WTC11 (cell line): ENCODE measurements at regions not wholly inside any gene's neighbourhood (a gene's known extent, or its start where the extent isn't known, plus 50 kb on each side); places are given as distances from the start of the nearest gene placed in this dataset.

Experiments
- ATAC-seq: fragments of 200-7000 bp; cut with Tn5 transposase; 2 replicates; pipeline ENCODE4 v1.10.0; 2021; ENCODE audit warnings: mild to moderate bottlenecking, moderate library complexity
- CTCF ChIA-PET: fragments of 300-600 bp; sonication (Branson Sonifier 250); formaldehyde crosslinking; loops from one replicate; lab custom pipeline; 2021; ENCODE audit warnings: antibody characterized with exemption; lab: Charles Lee
- POLR2A ChIA-PET: fragments of 350-600 bp; sonication (Branson Sonifier 250); formaldehyde crosslinking; loops from one replicate; lab custom pipeline; 2021; ENCODE audit warnings: antibody characterized with exemption; lab: Charles Lee
- DNase-seq: peaks from one replicate; pipeline ENCODE4 v3.0.0; 2021; ENCODE audit warnings: low spot score
- H3K27ac Mint-ChIP-seq: 2 replicates; pipeline ENCODE4 v1.8.0; 2021; ENCODE audit warnings: mixed read lengths
- H3K27me3 Mint-ChIP-seq: 2 replicates; pipeline ENCODE4 v1.8.0; 2021; ENCODE audit warnings: low read depth, mild to moderate bottlenecking, moderate library complexity, mixed read lengths
- H3K36me3 Mint-ChIP-seq: 2 replicates; pipeline ENCODE4 v1.8.0; 2021; ENCODE audit warnings: mixed read lengths
- H3K4me1 Mint-ChIP-seq: 2 replicates; pipeline ENCODE4 v1.8.0; 2022; ENCODE audit warnings: mixed read lengths
- H3K4me3 Mint-ChIP-seq: 2 replicates; pipeline ENCODE4 v1.8.0; 2021; ENCODE audit warnings: mild to moderate bottlenecking, moderate library complexity, mixed read lengths
- H3K9me3 Mint-ChIP-seq: 2 replicates; pipeline ENCODE4 v1.8.0; 2021; ENCODE audit warnings: mixed read lengths
- ATF1 ChIP-seq: sonication (generic); formaldehyde crosslinking; IDR thresholded peaks from 2 replicates; pipeline ENCODE4 v1.8.1; 2023; ENCODE audit warnings: mild to moderate bottlenecking, moderate library complexity, missing genetic modification reagents
- NFE2L1 ChIP-seq: sonication (generic); formaldehyde crosslinking; IDR thresholded peaks from 2 replicates; pipeline ENCODE4 v1.8.1; 2023; ENCODE audit warnings: missing genetic modification reagents
- RELA ChIP-seq: sonication (generic); formaldehyde crosslinking; IDR thresholded peaks from 2 replicates; pipeline ENCODE4 v1.8.1; 2022; ENCODE audit warnings: missing genetic modification reagents, mild to moderate bottlenecking, borderline replicate concordance
- RORB ChIP-seq: fragments of 250-450 bp; sonication (Bioruptor Pico); IDR thresholded peaks from 2 replicates; pipeline ENCODE4 v1.9.0; 2021; ENCODE audit warnings: mild to moderate bottlenecking
- SMAD3 ChIP-seq: sonication (generic); formaldehyde crosslinking; IDR thresholded peaks from 2 replicates; pipeline ENCODE4 v1.8.0; 2022; ENCODE audit warnings: missing genetic modification reagents, mild to moderate bottlenecking, borderline replicate concordance
- SOX15 ChIP-seq: fragments of 250-450 bp; sonication (Bioruptor Pico); IDR thresholded peaks from 2 replicates; pipeline ENCODE4 v1.9.0; 2021; ENCODE audit warnings: mild to moderate bottlenecking
- TEAD1 ChIP-seq: sonication (generic); formaldehyde crosslinking; IDR thresholded peaks from 2 replicates; pipeline ENCODE4 v1.8.0; 2022; ENCODE audit warnings: mild to moderate bottlenecking, missing genetic modification reagents
- ZNF263 ChIP-seq: sonication (generic); formaldehyde crosslinking; IDR thresholded peaks from 2 replicates; pipeline ENCODE4 v1.8.1; 2022; ENCODE audit warnings: low read depth, mild to moderate bottlenecking, moderate library complexity, missing genetic modification reagents
- TF ChIP-seq, protein P1 (sequence below): sonication (generic); formaldehyde crosslinking; IDR thresholded peaks from 2 replicates; pipeline ENCODE4 v1.8.1; 2023; ENCODE audit warnings: mild to moderate bottlenecking, missing genetic modification reagents
- TF ChIP-seq, protein P2 (sequence below): sonication (generic); formaldehyde crosslinking; IDR thresholded peaks from 2 replicates; pipeline ENCODE4 v1.8.1; 2023; ENCODE audit warnings: mild to moderate bottlenecking, missing genetic modification reagents, moderate library complexity
- TF ChIP-seq, protein P3 (sequence below): sonication (generic); formaldehyde crosslinking; conservative IDR thresholded peaks from 2 replicates; pipeline ENCODE4 v1.8.1; 2023; ENCODE audit warnings: mild to moderate bottlenecking, low read depth, missing genetic modification reagents, moderate library complexity
- TF ChIP-seq, protein P4 (sequence below): fragments of 250-450 bp; sonication (Bioruptor Pico); IDR thresholded peaks from 2 replicates; pipeline ENCODE4 v2.1.2; 2022; ENCODE audit warnings: mild to moderate bottlenecking, moderate library complexity
- TF ChIP-seq, protein P5 (sequence below): sonication (generic); formaldehyde crosslinking; IDR thresholded peaks from 2 replicates; pipeline ENCODE4 v1.8.0; 2022; ENCODE audit warnings: missing genetic modification reagents
- TF ChIP-seq, protein P6 (sequence below): sonication (generic); formaldehyde crosslinking; IDR thresholded peaks from 2 replicates; pipeline ENCODE4 v1.8.0; 2022; ENCODE audit warnings: mild to moderate bottlenecking, missing genetic modification reagents
- TF ChIP-seq, protein P7 (sequence below): fragments of 250-450 bp; sonication (Bioruptor Pico); IDR thresholded peaks from 2 replicates; pipeline ENCODE4 v1.9.0; 2021; ENCODE audit warnings: mild to moderate bottlenecking
- TF ChIP-seq, protein P8 (sequence below): sonication (generic); formaldehyde crosslinking; IDR thresholded peaks from 2 replicates; pipeline ENCODE4 v1.8.1; 2022; ENCODE audit warnings: low read depth, mild to moderate bottlenecking, moderate library complexity, missing genetic modification reagents, borderline replicate concordance
- TF ChIP-seq, protein P9 (sequence below): fragments of 250-450 bp; sonication (Bioruptor Pico); conservative IDR thresholded peaks from 2 replicates; pipeline ENCODE4 v1.9.0; 2021; ENCODE audit warnings: mild to moderate bottlenecking

DNA sequence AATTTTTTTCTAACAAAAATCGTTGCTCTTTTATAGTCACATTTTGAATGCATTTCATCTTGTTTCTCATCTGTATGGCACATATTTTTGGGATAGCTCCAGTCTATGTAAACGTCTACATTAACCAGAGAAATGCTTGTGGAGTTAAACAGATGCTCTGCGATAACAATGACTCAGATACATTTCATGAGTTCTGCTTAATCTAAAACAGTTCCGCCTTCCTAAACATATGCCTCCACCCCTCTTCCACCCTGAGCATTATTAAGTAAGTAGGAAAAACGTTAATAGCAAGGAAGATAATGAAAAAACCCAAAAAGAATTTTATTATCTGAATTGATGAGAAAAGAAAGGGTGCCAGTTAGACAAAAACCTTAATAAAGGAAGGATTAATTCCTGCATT, 396.1 kb downstream of the TUSC7 start (continued):
- TF ChIP-seq, protein P1, sequence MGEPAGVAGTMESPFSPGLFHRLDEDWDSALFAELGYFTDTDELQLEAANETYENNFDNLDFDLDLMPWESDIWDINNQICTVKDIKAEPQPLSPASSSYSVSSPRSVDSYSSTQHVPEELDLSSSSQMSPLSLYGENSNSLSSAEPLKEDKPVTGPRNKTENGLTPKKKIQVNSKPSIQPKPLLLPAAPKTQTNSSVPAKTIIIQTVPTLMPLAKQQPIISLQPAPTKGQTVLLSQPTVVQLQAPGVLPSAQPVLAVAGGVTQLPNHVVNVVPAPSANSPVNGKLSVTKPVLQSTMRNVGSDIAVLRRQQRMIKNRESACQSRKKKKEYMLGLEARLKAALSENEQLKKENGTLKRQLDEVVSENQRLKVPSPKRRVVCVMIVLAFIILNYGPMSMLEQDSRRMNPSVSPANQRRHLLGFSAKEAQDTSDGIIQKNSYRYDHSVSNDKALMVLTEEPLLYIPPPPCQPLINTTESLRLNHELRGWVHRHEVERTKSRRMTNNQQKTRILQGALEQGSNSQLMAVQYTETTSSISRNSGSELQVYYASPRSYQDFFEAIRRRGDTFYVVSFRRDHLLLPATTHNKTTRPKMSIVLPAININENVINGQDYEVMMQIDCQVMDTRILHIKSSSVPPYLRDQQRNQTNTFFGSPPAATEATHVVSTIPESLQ (CRISPR knock-in tag), result no peak
- no peak for TF ChIP-seq NFE2L1
- no peak for TF ChIP-seq SMAD3 (CRISPR knock-in tag)
- TF ChIP-seq, protein P2, sequence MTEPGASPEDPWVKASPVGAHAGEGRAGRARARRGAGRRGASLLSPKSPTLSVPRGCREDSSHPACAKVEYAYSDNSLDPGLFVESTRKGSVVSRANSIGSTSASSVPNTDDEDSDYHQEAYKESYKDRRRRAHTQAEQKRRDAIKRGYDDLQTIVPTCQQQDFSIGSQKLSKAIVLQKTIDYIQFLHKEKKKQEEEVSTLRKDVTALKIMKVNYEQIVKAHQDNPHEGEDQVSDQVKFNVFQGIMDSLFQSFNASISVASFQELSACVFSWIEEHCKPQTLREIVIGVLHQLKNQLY (CRISPR knock-in tag), result no peak
- TF ChIP-seq, protein P3, sequence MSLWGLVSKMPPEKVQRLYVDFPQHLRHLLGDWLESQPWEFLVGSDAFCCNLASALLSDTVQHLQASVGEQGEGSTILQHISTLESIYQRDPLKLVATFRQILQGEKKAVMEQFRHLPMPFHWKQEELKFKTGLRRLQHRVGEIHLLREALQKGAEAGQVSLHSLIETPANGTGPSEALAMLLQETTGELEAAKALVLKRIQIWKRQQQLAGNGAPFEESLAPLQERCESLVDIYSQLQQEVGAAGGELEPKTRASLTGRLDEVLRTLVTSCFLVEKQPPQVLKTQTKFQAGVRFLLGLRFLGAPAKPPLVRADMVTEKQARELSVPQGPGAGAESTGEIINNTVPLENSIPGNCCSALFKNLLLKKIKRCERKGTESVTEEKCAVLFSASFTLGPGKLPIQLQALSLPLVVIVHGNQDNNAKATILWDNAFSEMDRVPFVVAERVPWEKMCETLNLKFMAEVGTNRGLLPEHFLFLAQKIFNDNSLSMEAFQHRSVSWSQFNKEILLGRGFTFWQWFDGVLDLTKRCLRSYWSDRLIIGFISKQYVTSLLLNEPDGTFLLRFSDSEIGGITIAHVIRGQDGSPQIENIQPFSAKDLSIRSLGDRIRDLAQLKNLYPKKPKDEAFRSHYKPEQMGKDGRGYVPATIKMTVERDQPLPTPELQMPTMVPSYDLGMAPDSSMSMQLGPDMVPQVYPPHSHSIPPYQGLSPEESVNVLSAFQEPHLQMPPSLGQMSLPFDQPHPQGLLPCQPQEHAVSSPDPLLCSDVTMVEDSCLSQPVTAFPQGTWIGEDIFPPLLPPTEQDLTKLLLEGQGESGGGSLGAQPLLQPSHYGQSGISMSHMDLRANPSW, result no peak

DNA sequence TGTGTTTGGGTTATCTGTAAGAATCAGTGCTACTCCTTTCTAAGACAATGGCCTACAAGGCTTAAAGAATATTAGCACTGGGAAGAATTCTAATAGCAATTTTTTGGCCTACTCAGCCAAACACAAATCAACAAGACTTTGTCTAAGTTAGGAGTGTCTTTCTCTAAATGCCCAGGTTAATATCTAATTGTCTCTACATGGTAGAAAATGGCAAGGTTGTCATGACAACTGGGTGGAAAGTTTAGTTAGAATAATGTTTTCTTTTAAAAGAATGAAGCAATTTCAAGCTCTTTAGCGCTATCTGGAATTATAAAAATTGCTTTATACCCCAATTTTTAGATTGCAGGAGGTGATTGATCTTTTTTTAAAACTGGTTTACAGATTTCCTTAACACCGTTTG, 396.8 kb downstream of the TUSC7 start:
- CTCF ChIA-PET, result no interaction called here
- DNase-seq (no peak), ATAC-seq (no peak)
- Mint-ChIP-seq H3K4me1 (peaks cover 24% of the 10 kb centered on the region), H3K27ac (no peak overlapping the region), H3K9me3 (peaks cover 25% of the 10 kb centered on the region), H3K4me3 (no peak overlapping the region), H3K36me3 (peaks cover 12% of the 10 kb centered on the region), H3K27me3 (no peaks in the 10 kb centered on the region)
- POLR2A ChIA-PET, result no interaction called here
- no peak for TF ChIP-seq RORB (CRISPR knock-in tag)
- TF ChIP-seq, protein P4, sequence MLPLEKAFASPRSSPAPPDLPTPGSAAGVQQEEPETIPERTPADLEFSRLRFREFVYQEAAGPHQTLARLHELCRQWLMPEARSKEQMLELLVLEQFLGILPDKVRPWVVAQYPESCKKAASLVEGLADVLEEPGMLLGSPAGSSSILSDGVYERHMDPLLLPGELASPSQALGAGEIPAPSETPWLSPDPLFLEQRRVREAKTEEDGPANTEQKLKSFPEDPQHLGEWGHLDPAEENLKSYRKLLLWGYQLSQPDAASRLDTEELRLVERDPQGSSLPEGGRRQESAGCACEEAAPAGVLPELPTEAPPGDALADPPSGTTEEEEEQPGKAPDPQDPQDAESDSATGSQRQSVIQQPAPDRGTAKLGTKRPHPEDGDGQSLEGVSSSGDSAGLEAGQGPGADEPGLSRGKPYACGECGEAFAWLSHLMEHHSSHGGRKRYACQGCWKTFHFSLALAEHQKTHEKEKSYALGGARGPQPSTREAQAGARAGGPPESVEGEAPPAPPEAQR (CRISPR knock-in tag), result no peak
- TF ChIP-seq, protein P5, sequence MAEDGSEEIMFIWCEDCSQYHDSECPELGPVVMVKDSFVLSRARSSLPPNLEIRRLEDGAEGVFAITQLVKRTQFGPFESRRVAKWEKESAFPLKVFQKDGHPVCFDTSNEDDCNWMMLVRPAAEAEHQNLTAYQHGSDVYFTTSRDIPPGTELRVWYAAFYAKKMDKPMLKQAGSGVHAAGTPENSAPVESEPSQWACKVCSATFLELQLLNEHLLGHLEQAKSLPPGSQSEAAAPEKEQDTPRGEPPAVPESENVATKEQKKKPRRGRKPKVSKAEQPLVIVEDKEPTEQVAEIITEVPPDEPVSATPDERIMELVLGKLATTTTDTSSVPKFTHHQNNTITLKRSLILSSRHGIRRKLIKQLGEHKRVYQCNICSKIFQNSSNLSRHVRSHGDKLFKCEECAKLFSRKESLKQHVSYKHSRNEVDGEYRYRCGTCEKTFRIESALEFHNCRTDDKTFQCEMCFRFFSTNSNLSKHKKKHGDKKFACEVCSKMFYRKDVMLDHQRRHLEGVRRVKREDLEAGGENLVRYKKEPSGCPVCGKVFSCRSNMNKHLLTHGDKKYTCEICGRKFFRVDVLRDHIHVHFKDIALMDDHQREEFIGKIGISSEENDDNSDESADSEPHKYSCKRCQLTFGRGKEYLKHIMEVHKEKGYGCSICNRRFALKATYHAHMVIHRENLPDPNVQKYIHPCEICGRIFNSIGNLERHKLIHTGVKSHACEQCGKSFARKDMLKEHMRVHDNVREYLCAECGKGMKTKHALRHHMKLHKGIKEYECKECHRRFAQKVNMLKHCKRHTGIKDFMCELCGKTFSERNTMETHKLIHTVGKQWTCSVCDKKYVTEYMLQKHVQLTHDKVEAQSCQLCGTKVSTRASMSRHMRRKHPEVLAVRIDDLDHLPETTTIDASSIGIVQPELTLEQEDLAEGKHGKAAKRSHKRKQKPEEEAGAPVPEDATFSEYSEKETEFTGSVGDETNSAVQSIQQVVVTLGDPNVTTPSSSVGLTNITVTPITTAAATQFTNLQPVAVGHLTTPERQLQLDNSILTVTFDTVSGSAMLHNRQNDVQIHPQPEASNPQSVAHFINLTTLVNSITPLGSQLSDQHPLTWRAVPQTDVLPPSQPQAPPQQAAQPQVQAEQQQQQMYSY, result no peak
- TF ChIP-seq SOX15 (CRISPR knock-in tag), result no peak
- TF ChIP-seq, protein P6, sequence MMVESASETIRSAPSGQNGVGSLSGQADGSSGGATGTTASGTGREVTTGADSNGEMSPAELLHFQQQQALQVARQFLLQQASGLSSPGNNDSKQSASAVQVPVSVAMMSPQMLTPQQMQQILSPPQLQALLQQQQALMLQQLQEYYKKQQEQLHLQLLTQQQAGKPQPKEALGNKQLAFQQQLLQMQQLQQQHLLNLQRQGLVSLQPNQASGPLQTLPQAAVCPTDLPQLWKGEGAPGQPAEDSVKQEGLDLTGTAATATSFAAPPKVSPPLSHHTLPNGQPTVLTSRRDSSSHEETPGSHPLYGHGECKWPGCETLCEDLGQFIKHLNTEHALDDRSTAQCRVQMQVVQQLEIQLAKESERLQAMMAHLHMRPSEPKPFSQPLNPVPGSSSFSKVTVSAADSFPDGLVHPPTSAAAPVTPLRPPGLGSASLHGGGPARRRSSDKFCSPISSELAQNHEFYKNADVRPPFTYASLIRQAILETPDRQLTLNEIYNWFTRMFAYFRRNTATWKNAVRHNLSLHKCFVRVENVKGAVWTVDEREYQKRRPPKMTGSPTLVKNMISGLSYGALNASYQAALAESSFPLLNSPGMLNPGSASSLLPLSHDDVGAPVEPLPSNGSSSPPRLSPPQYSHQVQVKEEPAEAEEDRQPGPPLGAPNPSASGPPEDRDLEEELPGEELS, result no peak
- TF ChIP-seq, protein P7, sequence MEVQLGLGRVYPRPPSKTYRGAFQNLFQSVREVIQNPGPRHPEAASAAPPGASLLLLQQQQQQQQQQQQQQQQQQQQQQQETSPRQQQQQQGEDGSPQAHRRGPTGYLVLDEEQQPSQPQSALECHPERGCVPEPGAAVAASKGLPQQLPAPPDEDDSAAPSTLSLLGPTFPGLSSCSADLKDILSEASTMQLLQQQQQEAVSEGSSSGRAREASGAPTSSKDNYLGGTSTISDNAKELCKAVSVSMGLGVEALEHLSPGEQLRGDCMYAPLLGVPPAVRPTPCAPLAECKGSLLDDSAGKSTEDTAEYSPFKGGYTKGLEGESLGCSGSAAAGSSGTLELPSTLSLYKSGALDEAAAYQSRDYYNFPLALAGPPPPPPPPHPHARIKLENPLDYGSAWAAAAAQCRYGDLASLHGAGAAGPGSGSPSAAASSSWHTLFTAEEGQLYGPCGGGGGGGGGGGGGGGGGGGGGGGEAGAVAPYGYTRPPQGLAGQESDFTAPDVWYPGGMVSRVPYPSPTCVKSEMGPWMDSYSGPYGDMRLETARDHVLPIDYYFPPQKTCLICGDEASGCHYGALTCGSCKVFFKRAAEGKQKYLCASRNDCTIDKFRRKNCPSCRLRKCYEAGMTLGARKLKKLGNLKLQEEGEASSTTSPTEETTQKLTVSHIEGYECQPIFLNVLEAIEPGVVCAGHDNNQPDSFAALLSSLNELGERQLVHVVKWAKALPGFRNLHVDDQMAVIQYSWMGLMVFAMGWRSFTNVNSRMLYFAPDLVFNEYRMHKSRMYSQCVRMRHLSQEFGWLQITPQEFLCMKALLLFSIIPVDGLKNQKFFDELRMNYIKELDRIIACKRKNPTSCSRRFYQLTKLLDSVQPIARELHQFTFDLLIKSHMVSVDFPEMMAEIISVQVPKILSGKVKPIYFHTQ (CRISPR knock-in tag), result no peak
- TF ChIP-seq, protein P8, sequence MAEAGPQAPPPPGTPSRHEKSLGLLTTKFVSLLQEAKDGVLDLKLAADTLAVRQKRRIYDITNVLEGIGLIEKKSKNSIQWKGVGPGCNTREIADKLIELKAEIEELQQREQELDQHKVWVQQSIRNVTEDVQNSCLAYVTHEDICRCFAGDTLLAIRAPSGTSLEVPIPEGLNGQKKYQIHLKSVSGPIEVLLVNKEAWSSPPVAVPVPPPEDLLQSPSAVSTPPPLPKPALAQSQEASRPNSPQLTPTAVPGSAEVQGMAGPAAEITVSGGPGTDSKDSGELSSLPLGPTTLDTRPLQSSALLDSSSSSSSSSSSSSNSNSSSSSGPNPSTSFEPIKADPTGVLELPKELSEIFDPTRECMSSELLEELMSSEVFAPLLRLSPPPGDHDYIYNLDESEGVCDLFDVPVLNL (CRISPR knock-in tag), result no peak
- TF ChIP-seq ZNF263 (CRISPR knock-in tag), result no peak
- no peak for TF ChIP-seq TEAD1 (CRISPR knock-in tag)
- TF ChIP-seq, protein P9, sequence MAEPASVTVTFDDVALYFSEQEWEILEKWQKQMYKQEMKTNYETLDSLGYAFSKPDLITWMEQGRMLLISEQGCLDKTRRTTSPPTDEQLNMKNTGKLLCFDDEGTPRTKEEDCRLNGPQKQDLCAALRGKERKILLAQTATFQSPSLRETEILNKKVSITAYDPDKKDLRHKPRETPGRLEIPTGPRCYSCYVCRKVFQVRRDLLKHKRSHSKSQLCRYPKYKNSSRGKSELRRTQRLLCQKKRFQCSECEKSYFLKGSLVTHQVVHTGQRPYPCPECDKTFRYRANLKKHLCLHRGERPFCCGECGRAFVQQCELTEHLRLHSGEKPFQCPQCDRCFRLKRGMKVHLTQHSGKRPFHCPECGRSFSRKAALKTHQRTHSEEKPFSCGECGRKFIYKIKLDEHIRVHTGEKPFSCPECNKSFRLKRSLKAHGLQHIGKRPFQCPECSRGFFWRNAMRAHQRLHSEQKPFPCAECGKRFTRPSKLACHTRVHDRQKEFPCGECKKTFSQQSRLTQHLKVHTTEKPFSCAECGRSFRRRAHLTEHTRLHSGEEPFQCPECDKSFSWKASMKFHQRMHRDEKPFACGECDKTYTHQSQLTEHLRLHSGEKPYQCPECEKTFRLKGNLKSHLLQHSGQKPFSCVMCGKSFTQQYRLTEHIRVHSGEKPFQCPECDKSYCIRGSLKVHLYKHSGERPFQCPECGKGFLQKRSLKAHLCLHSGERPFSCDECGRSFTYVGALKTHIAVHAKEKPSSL (CRISPR knock-in tag), result no peak
- TF ChIP-seq ATF1, result no peak
- no peak for TF ChIP-seq RELA (CRISPR knock-in tag)
